NCI-H2107 treated with DMSO at 0.1 percent for 48 hours (cell line): ENCODE measurements at regions not wholly inside any gene's neighbourhood (a gene's known extent, or its start where the extent isn't known, plus 50 kb on each side); places are given as distances from the start of the nearest gene placed in this dataset.
A peak's percentile ranks its signal among the peaks of the same experiment; 100 is the strongest.

Experiments
- DNase-seq: peaks from one replicate; lab custom pipeline; 2025; ENCODE audit not compliant: unreplicated experiment; lab: John Stamatoyannopoulos, UW

- DNase-seq = no peak
Measured at GRCh38 chr12:89257340-89257739, 95.0 kb downstream of the DUSP6 start.

GRCh38 chr12:89256060-89256459 lies 96.2 kb downstream of the DUSP6 start:
- DNase-seq = no peak

GRCh38 chr12:89253488-89253887 lies 98.8 kb downstream of the DUSP6 start:
- no peak for DNase-seq

GRCh38 chr12:89252284-89252683 lies 100.0 kb downstream of the DUSP6 start:
- DNase-seq = no peak

GRCh38 chr12:89251342-89252271 lies 100.7 kb downstream of the DUSP6 start:
- DNase-seq = no peak

GRCh38 chr12:89250636-89251035 lies 101.7 kb downstream of the DUSP6 start:
- no peak for DNase-seq

- no peak for DNase-seq
Measured at GRCh38 chr12:89250213-89250612, 102.1 kb downstream of the DUSP6 start.

GRCh38 chr12:89247967-89248366 lies 104.3 kb downstream of the DUSP6 start:
- DNase-seq = no peak

- no peak for DNase-seq
Measured at GRCh38 chr12:89247541-89247942, 104.8 kb downstream of the DUSP6 start.

- no peak for DNase-seq
Measured at GRCh38 chr12:89245090-89245489, 107.2 kb downstream of the DUSP6 start.

- DNase-seq = no peak
Measured at GRCh38 chr12:89244536-89244935, 107.8 kb downstream of the DUSP6 start.

GRCh38 chr12:89243771-89244170 lies 108.5 kb downstream of the DUSP6 start:
- DNase-seq = no peak

GRCh38 chr12:89239534-89239933 lies 112.8 kb downstream of the DUSP6 start:
- DNase-seq = peak; percentile 95

- peak; percentile 35 for DNase-seq
Measured at GRCh38 chr12:89238593-89238992, 113.7 kb downstream of the DUSP6 start.

- DNase-seq = no peak
Measured at GRCh38 chr12:89237763-89238162, 114.5 kb downstream of the DUSP6 start.

GRCh38 chr12:89236748-89237383 lies 115.4 kb downstream of the DUSP6 start:
- no peak for DNase-seq

GRCh38 chr12:89236237-89236636 lies 116.1 kb downstream of the DUSP6 start:
- DNase-seq = no peak

GRCh38 chr12:89235189-89235993 lies 116.9 kb downstream of the DUSP6 start:
- DNase-seq = no peak

GRCh38 chr12:89234324-89235114 lies 117.8 kb downstream of the DUSP6 start:
- no peak for DNase-seq

- DNase-seq = no peak
Measured at GRCh38 chr12:89231686-89232085, 120.6 kb downstream of the DUSP6 start.
